UCSD-AML1 (cell line): ENCODE measurements at regions not wholly inside any gene's neighbourhood (a gene's known extent, or its start where the extent isn't known, plus 50 kb on each side); places are given as distances from the start of the nearest gene placed in this dataset.

Source experiments
- DNase-seq: peaks from one replicate; lab custom pipeline; 2025; ENCODE audit not compliant: unreplicated experiment; lab: John Stamatoyannopoulos, UW

DNA sequence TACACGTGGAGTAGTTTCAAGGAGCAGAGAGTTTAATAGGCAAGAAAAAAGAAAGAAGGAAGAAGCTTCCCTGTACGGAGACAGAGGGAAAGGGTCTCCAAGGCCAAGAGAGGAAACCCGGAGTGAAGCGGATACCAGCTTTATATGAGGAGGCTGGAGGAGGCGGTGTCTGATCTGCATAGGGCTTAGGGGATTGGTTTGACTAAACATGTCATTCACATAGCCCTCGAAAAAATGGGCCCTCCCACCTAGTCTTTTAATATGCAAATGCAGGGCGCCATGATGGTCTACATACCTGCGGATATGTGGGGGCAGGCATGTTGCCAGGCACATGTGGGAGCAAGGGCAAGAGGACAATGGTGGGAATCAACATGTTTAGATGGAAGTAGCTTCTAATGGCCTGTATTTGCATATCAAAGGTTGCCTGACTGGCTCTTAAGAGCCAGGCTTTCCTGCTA, 103.1 kb upstream of the UGT8 start:
- DNase-seq: no peak

DNA sequence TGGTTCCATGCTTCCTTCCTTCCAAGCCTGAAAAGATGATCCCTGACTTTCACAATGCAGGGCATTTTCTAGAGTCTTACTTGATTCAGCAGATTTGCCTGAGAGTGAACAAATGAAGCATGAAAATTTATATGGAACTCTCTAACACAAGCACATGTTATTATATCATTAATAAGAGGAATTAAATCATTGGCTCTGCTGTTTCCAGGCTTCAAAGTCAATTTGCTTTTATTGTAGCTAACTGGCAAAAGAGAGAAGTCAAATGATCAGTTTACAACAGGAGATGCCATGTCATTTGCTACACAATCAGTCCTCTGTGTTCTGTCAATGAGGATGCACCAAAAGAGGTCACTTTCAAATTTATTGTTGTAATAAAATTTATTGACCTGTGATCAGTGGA, 101.5 kb upstream of the UGT8 start:
- DNase-seq: no peak

DNA sequence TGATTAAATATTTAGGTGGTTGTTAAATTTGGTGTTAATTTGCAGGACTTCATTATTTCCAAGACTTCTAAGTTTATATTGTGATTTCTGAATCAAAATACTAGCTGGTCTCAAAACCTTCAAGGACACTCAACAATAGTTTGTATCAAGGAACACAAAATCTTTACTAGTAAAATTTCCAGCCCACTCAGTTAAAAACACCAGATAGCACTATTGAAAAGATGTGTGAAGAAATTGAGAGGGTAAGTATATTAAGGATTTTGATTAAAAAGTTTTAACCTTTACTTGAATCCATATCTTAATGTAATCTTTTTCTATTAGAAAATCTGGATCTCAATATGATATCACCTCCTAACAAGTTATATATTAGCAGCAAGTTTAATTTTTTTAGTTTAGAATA, 89.3 kb upstream of the UGT8 start:
- no peak for DNase-seq

DNA sequence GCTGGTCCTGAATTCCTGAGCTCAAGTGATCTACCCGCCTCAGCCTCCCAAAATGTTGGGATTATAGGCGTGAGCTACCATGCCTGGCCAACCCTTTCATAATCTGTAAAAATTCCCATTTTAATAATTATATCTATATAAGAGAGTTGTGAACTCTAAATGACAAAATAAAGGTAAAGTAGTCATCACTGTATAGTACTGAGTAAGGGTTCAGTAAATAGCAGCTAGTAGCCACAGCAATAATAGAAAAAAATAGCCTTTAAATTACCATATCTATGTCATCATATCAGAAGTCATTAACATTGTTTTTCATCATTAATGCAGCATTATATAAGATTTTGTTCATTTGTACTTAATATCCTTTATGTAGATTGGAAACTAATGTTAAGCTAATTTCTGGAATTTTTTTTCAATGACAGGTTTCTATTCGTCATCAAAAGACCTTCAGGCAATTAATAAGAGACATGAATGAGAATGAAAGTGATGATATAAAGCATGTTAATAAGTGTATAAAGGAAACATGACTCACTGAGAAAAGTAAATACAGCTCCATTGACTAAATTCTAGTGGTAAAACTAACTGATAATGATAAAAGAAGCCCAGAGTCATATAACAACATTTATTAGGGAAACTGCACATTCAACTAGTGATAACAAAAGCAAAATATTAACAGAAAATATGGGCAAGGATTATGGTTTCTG, 85.9 kb upstream of the UGT8 start:
- DNase-seq: no peak

DNA sequence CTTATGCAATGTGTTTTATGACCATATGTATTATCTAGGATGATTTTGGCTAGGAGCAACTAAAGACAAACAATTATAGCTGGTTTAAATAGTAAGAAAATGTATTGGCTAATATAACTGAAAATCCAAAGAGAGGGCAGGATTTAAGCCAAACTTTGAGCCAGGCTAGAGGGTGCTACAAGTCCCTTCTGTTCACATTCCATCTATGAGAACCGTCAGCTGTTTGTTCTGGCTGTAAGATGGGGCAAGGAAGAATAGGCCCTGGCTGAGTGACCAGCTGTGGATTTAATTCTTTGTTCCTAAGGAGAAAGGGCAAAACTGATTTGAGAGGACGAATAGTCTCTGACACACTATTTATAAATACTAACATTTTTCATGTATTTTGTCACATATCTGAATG, 79.2 kb upstream of the UGT8 start:
- no peak for DNase-seq

DNA sequence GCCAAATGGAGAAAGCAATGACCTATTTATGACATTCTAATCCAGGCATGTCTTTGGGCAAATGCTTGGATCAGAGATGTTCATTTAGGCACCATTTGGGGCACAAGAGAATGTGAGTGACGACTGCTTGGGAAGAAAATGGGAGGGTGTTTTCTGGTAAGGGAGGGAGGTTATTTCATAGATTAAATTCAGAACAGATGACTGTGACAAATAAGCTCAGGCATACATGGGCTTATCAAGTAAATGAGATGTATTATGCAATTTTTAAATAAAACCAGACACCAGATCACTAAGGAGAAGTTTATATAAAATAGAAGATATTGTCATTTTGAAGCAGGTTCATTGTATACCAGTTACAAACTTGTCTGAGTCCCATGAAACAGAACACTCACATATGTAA, 71.4 kb upstream of the UGT8 start:
- no peak for DNase-seq

DNA sequence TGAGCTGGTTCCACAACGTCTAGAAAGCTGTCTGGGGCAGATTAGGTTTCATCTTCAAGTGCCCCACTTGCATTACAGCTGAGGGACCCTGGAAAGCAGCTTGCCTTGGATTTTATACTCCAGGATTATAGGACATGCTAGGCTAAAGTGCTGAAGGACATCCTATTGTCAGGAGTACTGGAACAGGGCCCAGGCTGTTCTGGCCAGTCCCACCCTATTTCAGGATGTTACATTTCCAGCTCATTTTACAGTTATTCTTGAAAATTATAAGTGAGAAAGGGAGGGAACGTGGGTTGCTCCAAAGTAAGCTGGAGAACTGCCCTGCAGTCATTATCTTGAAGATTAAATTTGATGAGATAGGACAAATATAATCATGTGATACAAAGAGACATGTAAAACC, 71.0 kb upstream of the UGT8 start:
- DNase-seq: no peak

DNA sequence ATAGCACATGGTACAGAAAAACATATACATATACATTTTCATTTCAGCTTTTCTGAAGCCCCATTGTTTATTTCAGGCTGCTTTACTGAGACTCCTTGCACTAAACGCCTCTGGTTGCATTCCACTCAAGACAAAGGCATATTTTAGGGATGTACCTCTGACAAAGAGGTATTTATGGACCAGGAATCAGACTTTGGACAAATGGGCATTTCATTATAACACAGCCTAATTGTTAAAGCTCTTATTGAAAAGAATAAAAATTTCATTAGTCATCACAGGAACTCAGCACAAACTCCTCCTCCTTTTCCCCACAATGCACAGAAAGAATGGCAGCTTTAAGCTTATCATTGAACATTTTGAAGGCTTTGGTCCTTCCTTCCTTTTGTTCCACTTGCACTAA, 62.9 kb upstream of the UGT8 start:
- DNase-seq: no peak

DNA sequence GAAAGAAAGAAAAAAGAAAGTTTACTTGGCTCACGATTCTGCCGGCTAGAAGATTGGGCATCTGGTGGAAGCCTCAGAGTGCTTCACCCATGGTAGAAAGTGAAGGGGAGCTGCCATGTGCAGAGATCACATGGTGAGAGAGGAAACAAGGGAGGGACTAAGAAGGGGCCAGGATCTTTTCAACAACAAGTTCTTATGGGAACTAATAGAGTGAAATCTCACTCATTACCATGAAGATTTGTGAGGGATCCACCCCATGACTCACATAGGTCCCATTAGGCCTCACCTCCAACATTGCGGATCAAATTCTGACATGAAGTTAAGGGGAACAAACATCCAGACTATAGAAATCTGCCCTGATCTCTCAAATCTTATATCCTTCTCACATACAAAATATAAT, 61.3 kb upstream of the UGT8 start:
- DNase-seq: no peak

DNA sequence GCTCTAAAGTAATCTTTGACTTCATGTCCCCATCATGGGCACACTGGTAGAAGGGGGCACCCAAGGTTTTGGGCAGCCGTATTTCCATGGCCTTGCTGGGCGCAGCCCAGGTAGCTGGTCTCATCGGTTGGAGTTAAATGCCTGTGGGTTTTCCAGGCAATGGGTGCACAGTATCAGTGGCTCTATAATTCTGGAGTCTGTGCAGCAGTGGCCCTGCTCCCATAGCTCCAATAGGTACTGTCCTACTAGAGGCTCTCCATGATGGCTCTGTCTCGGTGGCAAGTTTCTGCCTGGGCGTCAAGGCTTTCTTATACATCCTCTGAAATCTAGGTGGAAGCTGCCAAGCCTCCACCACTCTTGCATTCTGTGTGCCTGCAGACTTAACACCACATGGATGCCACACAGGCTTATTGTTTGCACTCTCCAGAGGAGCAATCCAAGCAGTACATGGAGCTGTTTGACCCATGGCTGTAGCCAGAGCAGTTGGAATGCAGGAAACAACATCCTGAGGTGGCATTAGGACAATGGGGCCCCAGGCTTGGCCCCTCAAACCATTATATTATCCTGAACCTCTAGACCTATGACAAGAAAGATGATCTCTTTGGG, 60.5 kb upstream of the UGT8 start:
- no peak for DNase-seq

DNA sequence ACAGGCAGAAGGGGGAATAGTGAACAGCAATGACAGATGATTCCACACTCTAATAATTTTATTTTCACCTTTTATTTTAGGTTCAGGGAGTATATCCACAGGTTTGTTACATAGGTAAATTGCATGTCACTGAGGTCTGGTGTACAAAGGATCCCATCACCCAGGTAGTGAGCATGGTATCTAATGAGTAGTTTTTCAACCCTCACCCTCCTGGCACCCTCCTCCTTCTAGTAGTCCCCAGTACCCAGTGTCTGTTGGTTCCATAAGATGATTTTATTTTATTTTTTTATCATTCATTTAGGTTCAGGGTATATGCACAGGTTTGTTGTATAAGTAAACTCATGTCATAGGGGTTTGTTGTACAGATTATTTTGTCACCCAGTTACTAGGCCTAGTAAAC, 58.6 kb upstream of the UGT8 start:
- DNase-seq: no peak

DNA sequence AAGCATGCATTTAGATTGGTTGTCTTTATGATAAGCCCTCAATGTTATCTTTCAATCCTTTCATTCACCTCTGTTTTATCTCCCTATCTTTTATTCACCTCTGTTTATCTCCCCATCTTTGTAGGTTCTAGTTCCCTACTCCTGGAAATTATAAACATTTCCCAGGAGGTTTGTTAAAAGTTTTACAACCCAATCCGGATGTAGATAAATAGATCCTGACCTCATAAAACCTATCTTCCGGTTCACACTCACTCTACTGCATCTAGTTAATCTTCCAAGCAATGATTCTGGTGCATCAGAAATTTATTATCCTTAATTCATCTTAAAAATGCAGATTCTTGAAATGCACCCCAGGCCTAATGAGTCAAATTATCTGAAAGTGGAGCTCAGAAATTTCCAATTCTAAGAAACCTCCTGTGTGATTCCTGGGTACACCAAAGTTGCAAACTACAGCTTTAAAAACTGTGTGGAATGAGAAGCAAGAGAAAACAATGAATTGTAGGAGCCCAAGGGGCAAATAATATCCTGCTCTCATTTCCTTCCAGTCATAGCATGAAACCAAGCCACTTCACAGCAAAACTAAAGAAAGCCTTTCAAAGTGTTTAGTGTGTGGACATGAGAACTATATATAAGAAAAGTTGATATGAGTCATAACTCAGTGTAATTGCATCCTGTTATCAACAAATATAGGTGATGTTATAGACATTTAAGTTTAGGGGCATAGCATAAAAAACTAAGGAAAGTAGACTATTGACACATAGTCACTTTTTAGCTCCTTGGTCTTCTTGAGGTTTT, 51.1 kb upstream of the UGT8 start:
- no peak for DNase-seq
